HepG2 (cell line): ENCODE measurements at regions not wholly inside any gene's neighbourhood (a gene's known extent, or its start where the extent isn't known, plus 50 kb on each side); places are given as distances from the start of the nearest gene placed in this dataset.

ENCODE experiments used
- BRCA1 ChIP-seq: sonication (generic); formaldehyde crosslinking; IDR thresholded peaks from 2 replicates; pipeline ENCODE4 v1.4.0; 2020; ENCODE audit warnings: missing genetic modification reagents
- DNMT1 ChIP-seq: sonication (generic); formaldehyde crosslinking; IDR thresholded peaks from 2 replicates; pipeline ENCODE4 v1.5.1; 2020; ENCODE audit warnings: mild to moderate bottlenecking, missing genetic modification reagents
- HNF4G ChIP-seq, 2 experiments: sonication (generic) in 1 of 2; formaldehyde crosslinking in 1 of 2; IDR thresholded peaks; 2 replicates each; pipeline versions ENCODE4 v1.4.0 to v1.6.1; 2011 to 2020; ENCODE audit warnings: borderline replicate concordance in 2 of 2, low read depth in 2 of 2, mild to moderate bottlenecking in 2 of 2, low read length in 1 of 2, missing genetic modification reagents in 1 of 2, moderate library complexity in 1 of 2
- HOMEZ ChIP-seq: IDR thresholded peaks from 2 replicates; pipeline ENCODE4 v1.6.1; 2016; ENCODE audit warnings: low read depth
- HOXA5 ChIP-seq: sonication (generic); formaldehyde crosslinking; IDR thresholded peaks from 2 replicates; pipeline ENCODE4 v1.4.0; 2020; ENCODE audit warnings: missing genetic modification reagents
- MAFF ChIP-seq: IDR thresholded peaks from 2 replicates; pipeline ENCODE4 v1.6.1; 2011; ENCODE audit warnings: low read depth, low read length, improper control_type of control experiment
- MAZ ChIP-seq, 2 experiments: sonication (generic) in 1 of 2; formaldehyde crosslinking in 1 of 2; IDR thresholded peaks; 2 replicates each; pipeline versions ENCODE4 v1.5.0 to v1.6.1; 2012 to 2020; ENCODE audit warnings: low read depth in 2 of 2, mild to moderate bottlenecking in 2 of 2, borderline replicate concordance in 1 of 2, improper control_type of control experiment in 1 of 2, low read length in 1 of 2, missing genetic modification reagents in 1 of 2, moderate library complexity in 1 of 2
- NFIC ChIP-seq: IDR thresholded peaks from 2 replicates; pipeline ENCODE4 v1.6.1; 2012; ENCODE audit warnings: mild to moderate bottlenecking, low read length, inconsistent platforms
- ONECUT2 ChIP-seq: sonication (generic); formaldehyde crosslinking; IDR thresholded peaks from 2 replicates; pipeline ENCODE4 v1.4.0; 2020; ENCODE audit warnings: missing genetic modification reagents
- PRDM15 ChIP-seq: sonication (generic); formaldehyde crosslinking; IDR thresholded peaks from 2 replicates; pipeline ENCODE4 v1.4.0; 2020; ENCODE audit warnings: missing genetic modification reagents
- ZBTB44 ChIP-seq: sonication (generic); formaldehyde crosslinking; IDR thresholded peaks from 2 replicates; pipeline ENCODE4 v1.4.0; 2020; ENCODE audit warnings: missing genetic modification reagents
- ZNF782 ChIP-seq: sonication (generic); formaldehyde crosslinking; IDR thresholded peaks from 2 replicates; pipeline ENCODE4 v1.4.0; 2020; ENCODE audit warnings: missing genetic modification reagents, mild to moderate bottlenecking, borderline replicate concordance
- ZNF891 ChIP-seq: sonication (generic); formaldehyde crosslinking; IDR thresholded peaks from 2 replicates; pipeline ENCODE4 v1.5.0; 2020; ENCODE audit warnings: mild to moderate bottlenecking, missing genetic modification reagents
- TF ChIP-seq, protein P1 (sequence below): sonication (generic); formaldehyde crosslinking; IDR thresholded peaks from 2 replicates; pipeline ENCODE4 v1.4.0; 2020; ENCODE audit warnings: missing genetic modification reagents
- TF ChIP-seq, protein P2 (sequence below): sonication (generic); formaldehyde crosslinking; IDR thresholded peaks from 2 replicates; pipeline ENCODE4 v1.4.0; 2020; ENCODE audit warnings: mild to moderate bottlenecking, missing genetic modification reagents, borderline replicate concordance
- TF ChIP-seq, protein P3 (sequence below): IDR thresholded peaks from 2 replicates; pipeline ENCODE4 v1.6.1; 2016; ENCODE audit warnings: low read depth, control low read depth

GRCh38 chr17:31798205-31798724 lies 60.8 kb downstream of the COPRS start (continued):
- TF ChIP-seq, protein P1, sequence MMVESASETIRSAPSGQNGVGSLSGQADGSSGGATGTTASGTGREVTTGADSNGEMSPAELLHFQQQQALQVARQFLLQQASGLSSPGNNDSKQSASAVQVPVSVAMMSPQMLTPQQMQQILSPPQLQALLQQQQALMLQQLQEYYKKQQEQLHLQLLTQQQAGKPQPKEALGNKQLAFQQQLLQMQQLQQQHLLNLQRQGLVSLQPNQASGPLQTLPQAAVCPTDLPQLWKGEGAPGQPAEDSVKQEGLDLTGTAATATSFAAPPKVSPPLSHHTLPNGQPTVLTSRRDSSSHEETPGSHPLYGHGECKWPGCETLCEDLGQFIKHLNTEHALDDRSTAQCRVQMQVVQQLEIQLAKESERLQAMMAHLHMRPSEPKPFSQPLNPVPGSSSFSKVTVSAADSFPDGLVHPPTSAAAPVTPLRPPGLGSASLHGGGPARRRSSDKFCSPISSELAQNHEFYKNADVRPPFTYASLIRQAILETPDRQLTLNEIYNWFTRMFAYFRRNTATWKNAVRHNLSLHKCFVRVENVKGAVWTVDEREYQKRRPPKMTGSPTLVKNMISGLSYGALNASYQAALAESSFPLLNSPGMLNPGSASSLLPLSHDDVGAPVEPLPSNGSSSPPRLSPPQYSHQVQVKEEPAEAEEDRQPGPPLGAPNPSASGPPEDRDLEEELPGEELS (CRISPR knock-in tag) = peak; percentile 88
- no peak for TF ChIP-seq NFIC
- TF ChIP-seq DNMT1 = no peak
- TF ChIP-seq HOXA5 = no peak
- no peak for TF ChIP-seq MAZ (IDR thresholded peaks at IDR 0.05; ENCODE audit: borderline replicate concordance, low read depth, low read length)
- peak; percentile 66; the same call in 1 of the 2 replicates for TF ChIP-seq MAZ (CRISPR knock-in tag; IDR thresholded peaks at IDR 0.05; ENCODE audit: low read depth)
- TF ChIP-seq PRDM15 = no peak
- peak; percentile 72; the same call in 1 of the 2 replicates for TF ChIP-seq HNF4G (IDR thresholded peaks at IDR 0.05; ENCODE audit: borderline replicate concordance, low read depth, low read length)
- TF ChIP-seq HNF4G (CRISPR knock-in tag; IDR thresholded peaks at IDR 0.05; ENCODE audit: borderline replicate concordance, low read depth) = peak; percentile 77; the same call in 1 of the 2 replicates
- no peak for TF ChIP-seq BRCA1 (CRISPR knock-in tag)
- TF ChIP-seq ZNF891 = no peak
- no peak for TF ChIP-seq ZNF782 (CRISPR knock-in tag)
- TF ChIP-seq, protein P2, sequence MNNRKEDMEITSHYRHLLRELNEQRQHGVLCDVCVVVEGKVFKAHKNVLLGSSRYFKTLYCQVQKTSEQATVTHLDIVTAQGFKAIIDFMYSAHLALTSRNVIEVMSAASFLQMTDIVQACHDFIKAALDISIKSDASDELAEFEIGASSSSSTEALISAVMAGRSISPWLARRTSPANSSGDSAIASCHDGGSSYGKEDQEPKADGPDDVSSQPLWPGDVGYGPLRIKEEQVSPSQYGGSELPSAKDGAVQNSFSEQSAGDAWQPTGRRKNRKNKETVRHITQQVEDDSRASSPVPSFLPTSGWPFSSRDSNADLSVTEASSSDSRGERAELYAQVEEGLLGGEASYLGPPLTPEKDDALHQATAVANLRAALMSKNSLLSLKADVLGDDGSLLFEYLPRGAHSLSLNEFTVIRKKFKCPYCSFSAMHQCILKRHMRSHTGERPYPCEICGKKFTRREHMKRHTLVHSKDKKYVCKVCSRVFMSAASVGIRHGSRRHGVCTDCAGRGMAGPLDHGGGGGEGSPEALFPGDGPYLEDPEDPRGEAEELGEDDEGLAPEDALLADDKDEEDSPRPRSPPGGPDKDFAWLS (CRISPR knock-in tag) = no peak
- TF ChIP-seq, protein P3, sequence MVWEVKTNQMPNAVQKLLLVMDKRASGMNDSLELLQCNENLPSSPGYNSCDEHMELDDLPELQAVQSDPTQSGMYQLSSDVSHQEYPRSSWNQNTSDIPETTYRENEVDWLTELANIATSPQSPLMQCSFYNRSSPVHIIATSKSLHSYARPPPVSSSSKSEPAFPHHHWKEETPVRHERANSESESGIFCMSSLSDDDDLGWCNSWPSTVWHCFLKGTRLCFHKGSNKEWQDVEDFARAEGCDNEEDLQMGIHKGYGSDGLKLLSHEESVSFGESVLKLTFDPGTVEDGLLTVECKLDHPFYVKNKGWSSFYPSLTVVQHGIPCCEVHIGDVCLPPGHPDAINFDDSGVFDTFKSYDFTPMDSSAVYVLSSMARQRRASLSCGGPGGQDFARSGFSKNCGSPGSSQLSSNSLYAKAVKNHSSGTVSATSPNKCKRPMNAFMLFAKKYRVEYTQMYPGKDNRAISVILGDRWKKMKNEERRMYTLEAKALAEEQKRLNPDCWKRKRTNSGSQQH = no peak
- TF ChIP-seq ZBTB44 (CRISPR knock-in tag) = no peak
- TF ChIP-seq MAFF = no peak
- TF ChIP-seq ONECUT2 (CRISPR knock-in tag) = no peak
- peak; percentile 48; the same call in 1 of the 2 replicates for TF ChIP-seq HOMEZ (CRISPR knock-in tag)
